ENCODE measurements at regions not wholly inside any gene's neighbourhood (a gene's known extent, or its start where the extent isn't known, plus 50 kb on each side); places are given as distances from the start of the nearest gene placed in this dataset.

DNA sequence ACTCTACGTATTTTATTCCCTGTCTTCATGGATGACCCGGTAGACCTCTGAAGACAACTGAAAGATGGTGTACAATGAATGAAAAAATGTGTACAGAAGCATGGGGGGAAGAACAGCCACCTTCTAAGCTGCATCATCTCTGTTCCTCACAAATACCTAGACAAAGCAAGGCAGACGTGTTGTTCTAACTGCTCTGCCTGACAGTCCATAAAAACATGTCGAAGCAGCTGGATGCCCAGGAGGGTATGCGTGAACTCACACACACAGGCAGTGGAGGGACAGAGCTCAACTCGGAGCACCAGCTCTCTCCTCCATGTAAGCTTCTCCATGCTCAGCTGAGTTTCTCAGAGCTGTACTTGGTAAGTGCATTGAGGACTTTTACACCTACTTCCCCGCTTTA, 327.4 kb downstream of the CTTN start:
- no peak for DNase-seq (ENCODE audit: low spot score)

DNA sequence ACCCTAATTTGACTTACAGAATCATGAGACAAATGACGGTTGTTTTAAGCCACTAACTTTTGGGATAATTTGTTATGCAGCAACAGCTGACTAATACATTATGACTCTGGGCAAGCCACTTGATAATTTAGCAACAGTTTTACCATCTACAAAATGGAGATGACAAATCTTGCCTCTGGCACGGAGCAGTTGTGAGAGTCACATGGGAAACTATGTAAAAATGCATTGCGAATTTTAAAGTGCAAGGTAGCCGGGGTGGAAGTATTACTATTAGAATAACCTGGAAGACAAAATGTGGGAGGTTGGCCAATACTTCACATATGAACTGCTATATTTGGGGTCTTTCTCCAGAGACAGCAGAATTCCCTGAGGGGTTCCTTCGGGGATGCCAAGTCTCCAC, 328.7 kb downstream of the CTTN start:
- DNase-seq (ENCODE audit: low spot score) = no peak

DNA sequence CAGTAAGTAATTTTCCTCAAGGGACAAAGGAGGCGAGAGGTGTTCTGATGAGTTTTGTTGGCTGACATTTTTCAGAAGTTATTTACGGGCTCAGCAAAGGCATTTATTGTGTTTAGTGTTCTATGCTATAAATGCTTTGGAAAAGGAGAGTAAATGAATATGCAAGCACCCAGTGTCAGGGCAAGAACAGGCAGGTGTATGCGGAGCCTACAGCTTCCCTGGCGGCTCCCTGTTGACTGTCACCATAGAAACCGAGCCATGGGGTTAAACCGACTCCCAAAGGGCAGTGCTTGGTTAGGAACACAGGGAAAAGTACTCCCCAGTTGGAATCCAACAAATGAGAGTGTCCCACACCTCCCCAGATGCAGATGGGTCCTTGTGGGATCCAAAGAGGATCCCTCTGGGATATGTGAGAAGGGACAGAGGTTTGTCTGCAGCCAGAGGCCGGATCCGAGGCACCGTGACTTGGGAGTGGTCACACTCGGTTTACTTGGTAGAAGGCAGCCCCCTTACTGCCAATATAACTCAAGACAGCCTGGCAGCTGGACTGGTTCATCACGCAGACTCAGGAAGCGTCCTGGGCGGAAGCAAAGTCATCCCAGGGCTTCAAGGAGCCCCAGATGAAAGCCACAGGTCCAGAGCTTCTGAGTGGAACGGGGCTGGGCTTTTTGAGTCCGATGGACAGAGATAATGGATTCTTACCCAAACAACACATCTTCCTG, 329.7 kb downstream of the CTTN start:
- DNase-seq (ENCODE audit: low spot score) = no peak

DNA sequence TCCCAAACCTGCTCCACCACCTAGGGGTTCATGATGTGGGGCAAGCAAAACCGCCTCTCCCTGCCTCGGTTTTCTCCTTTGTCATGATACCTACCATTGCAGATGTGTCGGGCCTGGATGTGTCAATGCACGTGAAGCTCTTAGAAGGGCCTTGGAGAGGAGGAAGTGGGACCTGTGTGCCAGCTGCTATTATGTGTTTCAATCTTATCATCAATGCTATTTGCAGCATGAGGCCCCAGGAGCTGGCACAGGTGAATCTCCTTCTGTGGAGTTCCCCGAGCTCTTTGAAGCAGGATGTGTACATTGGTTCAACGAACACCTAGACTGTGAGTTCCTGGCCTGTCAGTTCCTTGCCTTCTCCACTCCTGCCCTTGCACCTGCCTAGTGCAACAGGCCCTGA, 331.6 kb downstream of the CTTN start:
- no peak for DNase-seq (ENCODE audit: low spot score)

DNA sequence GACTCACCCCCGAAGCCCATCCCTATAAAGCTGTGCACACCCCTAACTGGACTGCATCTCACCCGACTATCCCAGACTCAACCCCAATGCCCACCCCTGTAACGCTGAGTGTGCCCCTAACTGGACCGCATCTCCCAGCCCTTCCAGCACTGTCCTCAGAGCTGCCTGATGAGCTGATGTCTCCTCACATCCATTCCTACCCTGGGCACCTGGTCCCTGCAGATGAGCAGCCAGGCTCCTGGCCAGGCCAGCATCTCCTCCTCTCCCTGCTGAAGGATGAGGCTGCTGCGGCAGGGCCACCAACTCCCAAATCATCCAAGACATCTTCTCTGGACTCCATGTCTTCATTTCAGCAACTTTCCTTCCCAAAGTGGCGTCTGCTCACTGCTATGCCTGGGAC, 332.1 kb downstream of the CTTN start:
- DNase-seq (ENCODE audit: low spot score) = no peak

DNA sequence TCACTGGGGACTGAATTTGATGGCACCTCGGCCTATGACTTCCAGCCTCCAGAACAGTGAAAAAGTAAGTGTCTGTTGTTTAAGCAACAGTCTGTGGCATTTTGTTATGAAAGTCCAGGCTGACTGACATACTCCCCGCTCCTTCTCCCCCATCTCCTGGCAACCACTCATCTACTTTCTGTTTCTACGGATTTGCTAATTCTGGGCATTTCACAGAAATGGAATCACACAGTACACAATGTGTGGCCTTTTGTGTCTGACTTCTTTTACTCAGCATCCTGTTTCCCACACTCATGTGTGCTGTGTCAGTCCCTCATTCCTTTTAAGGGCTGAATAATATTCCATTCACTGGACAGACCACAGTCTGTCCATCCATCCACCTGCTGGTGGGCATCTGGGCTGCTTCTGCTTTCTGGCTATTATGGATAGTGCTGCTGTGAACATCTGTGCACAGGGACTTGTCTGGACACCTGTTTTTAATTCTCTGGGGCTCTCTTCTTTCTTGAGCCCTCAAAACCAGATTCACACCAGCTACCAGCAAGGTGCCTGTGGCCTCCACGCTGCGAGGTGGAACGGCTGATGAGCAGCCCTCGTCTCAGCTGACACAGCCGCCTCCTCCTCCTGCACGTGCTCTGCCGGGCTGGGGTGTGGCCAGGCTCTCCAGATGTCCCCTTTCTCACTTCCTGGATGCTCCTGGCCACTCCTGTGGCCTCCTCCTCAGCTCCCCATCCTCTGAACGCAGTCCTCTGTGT, 333.1 kb downstream of the CTTN start:
- no peak for DNase-seq (ENCODE audit: low spot score)

DNA sequence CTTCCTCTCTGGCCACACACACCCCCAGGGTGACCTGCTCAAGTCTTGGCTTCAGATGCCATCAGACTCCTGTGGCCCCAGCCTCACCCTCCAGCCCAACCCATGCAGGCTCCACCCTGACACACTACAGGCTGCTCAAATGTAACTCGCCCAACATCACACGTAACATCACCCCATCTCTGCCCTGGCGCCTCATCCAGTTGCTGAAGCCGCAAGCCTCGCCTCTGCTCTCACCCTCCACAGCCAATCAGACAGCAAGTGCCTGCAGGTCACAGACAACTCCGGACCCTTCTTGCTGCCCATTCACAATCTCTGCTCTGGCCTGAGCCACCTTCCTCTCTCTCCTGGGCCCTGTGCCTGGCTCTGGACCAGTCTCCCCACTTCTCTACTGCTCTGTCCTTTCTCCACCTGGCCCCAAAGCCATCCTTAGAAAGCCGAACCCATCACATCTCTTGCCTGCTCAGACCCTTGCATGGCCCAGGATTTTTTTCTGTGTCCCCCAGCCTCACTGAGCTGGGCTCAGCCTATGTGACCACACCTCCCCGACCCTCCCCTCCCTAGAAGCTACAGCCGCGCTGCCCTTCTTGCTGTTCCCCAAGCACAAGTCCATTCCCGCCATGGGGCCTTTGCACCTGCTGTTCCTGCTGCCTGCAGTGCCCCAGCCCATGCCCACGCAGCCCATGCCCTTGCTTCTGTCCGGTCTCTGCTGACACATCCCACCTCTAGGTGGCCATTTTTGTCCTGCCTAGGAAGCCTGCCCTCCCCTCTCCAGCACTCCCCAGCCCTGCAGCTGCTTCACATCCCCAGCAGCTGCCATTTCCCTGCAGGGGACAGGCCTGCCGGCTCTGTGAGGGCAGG, 333.9 kb downstream of the CTTN start:
- DNase-seq (ENCODE audit: low spot score) = no peak

DNA sequence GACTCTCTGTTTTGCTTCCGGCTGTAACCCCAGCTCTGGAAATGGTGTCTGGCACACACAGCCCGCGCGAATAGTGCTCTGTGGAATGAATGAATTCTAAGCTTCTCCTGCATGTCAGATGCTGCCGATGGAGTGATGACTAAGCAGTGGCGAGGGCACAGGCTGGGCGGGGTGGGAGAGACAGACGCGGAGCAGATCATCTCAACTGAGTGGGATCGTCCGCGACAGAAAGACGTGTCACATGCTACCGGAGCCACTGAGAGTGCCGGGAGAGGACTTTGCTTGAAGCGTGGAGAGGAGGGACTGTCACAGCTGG, 334.5 kb downstream of the CTTN start:
- no peak for DNase-seq (ENCODE audit: low spot score)

DNA sequence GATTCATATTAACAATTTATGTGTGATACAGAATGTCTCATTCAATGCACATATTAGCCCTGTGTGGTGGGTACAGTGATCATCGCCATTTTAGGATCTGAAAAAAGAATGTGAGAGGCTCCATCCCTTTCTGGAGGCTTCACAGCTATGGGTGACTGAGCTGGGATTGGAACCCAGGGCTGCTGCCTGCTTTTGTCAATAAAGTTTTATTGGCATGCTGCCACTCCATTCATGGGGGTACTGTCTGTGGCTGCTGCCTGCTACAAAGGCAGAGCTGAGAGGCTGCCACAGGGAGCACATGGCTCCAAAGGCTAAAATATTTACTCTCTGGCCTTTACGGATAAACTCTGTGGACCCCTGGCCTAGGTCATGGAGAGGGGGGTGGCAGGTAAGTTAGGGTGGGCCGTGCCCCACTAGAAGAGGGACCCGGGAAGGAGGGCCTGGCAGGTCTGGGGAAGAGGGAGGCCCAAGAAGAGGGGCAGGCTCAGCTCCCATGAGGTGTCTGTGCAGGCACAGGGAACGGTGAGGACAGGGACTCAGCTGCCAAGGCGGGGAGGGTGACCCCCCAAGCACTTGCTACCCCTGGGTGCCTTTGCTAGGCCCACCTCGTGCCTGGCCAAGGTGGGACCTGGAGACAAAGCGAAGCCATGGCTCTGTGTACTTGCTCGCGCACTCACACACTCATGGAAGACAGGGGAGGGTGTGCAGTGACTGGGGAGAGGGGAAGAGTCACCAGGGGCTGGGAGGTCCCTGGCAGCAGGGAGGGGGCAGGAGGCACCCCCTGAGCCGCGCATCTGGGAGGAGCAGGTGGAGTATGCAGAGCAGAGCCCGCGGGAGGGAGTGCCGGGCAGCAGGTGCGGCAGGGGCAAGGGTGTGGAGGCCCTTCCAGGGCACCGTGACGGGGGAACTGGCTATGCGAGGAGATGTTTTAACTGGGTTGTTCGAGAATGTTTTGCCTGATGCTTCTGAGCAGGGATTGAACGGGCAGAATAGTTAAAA, 335.3 kb downstream of the CTTN start:
- no peak for DNase-seq (ENCODE audit: low spot score)

DNA sequence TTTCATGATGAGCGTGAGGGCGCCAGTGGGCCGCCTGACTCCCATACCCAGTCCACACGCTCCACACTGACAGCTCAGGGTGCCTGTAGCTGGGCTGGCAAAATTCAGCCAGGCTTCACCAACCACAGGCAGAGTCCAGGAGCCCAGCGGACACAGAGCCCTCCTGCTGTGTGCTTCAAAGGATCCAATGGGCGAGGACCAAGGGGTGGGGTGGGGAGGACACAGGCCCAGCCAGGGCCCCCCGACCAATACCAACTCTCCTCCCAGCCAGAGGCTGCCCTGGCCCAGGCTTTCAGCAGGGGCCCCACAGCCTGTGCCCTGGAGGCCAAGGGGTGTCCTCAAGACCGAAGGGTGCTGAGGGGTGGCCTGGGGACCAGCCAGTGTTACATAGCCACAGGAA, 336.1 kb downstream of the CTTN start:
- DNase-seq (ENCODE audit: low spot score) = no peak

DNA sequence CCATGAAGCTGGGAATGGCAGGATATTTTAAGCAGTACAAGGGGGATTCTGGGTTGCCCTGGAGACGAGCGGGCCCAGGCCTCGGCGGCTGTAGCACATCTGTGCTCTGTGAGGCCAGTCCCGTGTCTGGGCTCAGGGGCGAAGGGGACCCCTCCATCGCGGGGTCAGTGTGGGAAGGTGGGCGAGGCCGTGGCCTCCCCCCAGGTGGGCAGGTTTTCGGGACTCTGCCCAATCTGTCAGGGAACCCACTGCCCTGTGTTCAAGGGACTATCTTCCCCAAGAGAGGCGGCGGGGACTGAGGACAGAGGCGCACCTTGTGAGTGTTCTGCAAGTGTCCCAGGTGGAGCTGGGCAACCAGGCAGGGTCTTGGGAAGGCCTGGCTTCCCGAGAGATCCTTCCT, 336.6 kb downstream of the CTTN start:
- no peak for DNase-seq (ENCODE audit: low spot score)

DNA sequence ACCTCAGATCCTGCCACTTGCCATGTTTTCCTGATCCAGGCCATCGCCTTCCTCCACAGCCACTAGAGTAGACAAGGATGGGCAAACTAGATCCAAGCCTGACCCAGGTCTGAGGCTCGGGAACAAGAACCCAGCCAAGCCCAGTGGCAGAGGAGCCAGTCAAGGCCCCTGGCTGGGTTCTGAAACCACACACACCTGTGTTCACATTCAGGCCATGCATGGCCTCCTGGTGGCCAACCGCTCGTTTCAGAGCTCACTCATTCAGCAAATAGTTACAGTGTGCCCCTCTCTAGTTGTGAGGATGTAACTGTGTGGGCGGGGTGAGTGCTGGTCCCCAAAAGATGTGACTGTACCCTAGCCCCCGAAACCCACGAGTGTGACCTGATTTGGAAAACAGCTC, 337.6 kb downstream of the CTTN start:
- no peak for DNase-seq (ENCODE audit: low spot score)

DNA sequence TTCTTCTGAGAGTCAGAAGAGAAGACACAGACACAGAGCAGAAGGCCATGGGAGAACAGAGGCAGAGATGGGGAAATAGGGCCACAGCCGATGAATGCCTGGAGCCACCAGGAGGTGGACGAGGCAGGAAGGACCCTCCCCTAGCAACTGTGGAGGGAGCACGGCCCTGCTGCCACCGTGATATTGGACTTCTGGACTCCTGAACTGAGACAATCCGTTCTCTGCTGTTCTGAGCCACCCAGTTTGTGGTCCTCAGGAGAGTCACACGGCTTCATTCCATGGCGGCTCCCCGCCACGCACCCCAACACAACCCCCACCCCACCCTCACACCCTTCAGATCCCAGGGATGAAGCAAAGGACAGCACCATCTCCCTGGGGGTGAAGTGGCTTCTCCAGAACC, 338.1 kb downstream of the CTTN start:
- DNase-seq (ENCODE audit: low spot score) = no peak

DNA sequence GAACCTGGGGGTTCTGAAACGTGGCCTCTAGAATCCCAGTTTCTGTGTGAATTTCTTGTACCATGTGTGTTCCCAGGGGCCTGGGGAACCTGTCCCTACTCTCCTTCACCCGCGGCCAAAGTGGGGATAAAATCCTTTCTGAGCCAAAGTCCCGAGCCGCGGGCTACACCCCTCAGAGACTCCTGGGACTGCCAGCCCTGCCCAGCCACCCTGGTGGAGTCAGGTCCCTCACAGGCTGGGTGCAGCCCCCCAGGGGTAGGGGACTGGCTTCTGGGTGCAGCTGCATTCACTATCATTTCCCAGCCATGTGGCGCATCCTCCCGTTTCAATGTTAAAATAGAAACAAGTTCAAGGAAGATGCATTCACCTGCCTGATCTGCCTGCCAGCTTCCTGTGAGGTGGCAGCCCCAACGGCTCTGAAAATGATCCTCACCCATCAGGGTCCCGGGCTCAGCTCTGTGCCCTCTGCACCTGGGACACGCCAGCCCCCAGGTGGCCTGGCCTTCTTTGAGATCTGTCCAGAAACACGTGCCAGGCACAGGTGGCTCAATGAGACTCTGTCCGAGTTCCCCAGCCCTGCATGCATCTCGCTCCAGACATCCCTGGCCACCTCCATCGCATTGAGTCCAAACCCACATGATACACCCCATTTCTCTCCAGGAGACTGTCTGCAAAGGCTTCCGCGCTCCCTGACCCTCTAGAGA, 338.8 kb downstream of the CTTN start:
- no peak for DNase-seq (ENCODE audit: low spot score)

DNA sequence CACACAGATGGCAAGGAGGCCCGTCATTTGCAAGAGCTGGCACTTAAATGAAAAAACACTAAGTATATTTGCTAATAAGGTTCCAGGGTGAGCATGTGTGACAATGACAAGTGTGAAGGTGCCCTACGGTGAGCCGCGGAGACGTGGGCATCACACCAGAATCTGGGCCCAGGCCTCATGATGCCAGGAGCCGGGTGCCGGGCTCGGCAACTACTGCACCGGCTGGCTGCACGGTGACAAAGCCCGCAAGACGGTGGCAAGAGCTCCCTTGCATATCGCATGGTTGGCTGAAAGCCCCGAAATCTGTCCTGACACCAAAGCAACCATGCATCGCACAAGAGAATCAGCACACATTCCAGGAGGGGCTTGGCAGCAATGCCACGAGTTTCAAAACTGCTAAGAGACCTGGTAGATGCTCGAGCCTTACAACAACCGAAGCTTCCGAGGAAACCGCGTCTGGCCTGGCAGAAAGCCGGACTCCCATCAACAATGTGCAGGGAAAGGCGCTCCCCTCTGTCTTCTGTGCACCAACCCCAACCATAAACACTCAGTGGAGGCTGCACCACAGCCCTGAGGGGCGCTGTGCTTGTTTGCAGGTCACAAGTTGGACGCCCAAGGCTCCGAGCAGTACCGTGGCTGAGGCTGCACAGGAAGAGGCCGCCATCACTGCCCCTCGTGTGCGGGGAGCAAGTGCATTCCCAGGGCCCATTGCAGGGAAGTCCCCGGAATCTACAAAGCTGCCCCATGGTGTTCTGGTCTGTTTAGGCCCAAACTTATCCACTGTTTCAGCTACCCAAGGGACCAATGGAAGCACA, 339.7 kb downstream of the CTTN start:
- no peak for DNase-seq (ENCODE audit: low spot score)

DNA sequence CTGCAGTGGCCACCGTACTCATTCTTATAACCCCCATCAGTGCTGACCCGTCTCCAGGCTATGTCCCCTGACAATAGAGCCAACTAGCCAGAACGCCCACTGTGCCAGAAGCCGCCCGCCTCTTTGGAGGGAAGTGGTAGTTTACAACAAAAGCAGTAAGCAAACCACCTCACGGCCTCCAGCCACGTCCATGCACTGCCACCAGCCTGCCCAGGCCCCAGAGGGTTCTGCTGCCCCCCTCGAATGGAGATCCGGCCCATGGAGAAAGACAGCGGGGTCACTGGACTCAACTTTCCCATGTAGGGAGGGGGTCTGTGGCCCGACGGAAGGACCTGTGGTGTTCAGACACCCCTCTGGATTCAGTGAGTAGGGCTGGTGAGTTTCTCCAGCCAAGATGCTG, 340.3 kb downstream of the CTTN start:
- DNase-seq (ENCODE audit: low spot score) = no peak

DNA sequence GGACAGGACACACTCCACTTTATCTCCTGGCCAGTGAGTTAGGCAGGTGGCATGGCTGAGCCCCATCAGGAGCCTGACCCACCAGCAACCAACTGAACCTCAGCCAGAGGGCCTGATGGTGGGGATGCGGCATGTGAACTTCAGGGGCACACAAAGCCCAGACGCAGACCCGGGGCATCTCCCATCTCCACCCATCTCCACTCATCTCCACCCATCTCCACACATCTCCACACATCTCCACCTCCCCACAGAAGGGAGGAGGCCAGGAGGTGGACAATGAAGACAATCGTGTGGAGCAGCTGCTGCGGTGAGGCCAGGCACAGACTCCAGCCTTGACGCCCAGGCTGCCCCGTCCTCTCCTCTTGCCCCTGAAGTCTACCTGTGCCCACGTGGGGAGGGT, 340.8 kb downstream of the CTTN start:
- no peak for DNase-seq (ENCODE audit: low spot score)

DNA sequence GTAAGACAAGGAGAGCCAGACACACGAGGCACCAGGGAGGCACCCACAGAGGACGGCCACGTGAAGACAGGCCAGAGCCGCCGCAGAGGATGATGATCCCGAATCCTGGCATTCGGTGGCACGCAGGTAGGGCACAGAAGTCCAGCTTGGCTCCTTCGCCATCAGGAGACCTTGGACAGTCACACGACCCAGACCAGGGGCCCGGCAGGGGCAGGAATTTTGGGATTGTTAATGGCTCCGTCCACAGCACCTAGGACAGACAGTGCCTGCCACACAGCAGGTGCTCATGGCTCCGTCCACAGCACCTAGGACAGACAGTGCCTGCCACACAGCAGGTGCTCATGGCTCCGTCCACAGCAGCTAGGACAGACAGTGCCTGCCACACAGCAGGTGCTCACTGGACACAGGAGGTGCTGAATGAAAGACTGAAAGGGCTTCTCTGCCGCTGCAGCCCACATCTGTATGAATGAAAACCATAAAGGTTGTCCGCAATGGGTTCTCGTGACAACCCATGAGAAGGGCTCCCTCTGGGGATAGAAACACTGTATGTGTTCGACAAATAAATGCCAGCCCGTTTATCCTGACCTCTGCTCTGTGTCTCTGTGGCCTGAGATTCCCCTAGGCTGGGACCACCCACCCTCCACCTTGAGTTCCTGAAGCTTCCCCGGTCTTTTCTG, 341.6 kb downstream of the CTTN start:
- no peak for DNase-seq (ENCODE audit: low spot score)

DNA sequence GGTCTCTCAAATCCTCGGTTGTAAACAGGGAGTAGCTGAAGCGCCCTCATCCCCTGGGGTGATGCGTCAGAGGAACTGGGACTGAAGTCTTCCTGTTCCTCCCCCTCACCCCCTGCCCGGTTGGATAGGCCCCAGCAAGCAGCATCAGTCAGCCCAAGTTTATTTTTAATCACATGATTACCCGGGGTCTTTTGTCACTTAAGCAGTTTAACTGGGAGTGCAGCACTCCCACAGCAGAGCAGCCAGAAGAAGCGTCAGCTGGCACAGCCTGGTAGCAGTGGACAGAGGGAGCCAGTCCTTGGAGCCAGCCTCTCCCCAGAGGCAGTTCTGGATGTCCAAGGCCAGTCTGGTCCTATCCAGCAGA, 342.1 kb downstream of the CTTN start:
- DNase-seq (ENCODE audit: low spot score) = no peak

DNA sequence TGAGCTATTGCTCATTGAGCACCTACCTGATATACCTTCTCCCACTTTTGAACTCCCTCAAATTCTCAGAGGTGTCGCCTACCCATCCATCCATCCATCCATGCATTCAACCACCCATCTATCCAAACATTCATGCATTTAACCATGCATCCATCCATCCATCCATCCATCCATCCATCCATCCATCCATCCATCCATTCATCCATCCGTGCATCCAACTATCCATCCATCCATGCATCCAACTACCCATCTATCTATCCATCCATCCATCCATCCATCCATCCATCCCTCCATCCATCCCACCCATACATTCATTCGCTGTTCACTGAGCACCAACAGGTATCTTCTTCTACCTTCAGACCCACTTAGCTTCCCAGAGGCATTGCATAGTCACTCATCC, 342.8 kb downstream of the CTTN start:
- DNase-seq (ENCODE audit: low spot score) = no peak

Data from hepatic stellate cell (primary cell).